HL-60 (cell line): ENCODE measurements at regions not wholly inside any gene's neighbourhood (a gene's known extent, or its start where the extent isn't known, plus 50 kb on each side); places are given as distances from the start of the nearest gene placed in this dataset.

Source experiments
- DNase-seq, 2 experiments: peaks; one replicate each; pipeline ENCODE4 v3.0.0-alpha.2; 2010 to 2020; ENCODE audit warnings: low read depth in 1 of 2, low spot score in 1 of 2
- H3K27ac ChIP-seq: fragments of 250-450 bp; sonication (Bioruptor Pico); replicated peaks from 2 replicates; pipeline ENCODE4 v1.5.1; 2020; ENCODE audit warnings: mild to moderate bottlenecking, moderate library complexity
- H3K27me3 ChIP-seq: fragments of 250-450 bp; sonication (Bioruptor Pico); 2 replicates; pipeline ENCODE4 v1.5.1; 2021; ENCODE audit warnings: mild to moderate bottlenecking, moderate library complexity; ENCODE audit not compliant: insufficient read depth, poor library complexity, severe bottlenecking
- H3K4me3 ChIP-seq: replicated peaks from 2 replicates; pipeline ENCODE4 v1.5.1; 2011; ENCODE audit warnings: mild to moderate bottlenecking, control low read depth, low read length; ENCODE audit not compliant: insufficient read depth
- GABPA ChIP-seq: IDR thresholded peaks from 2 replicates; pipeline ENCODE4 v1.6.1; 2012; ENCODE audit warnings: low read depth
- POLR2AphosphoS5 ChIP-seq: IDR thresholded peaks from 2 replicates; pipeline ENCODE4 v1.6.1; 2012; ENCODE audit warnings: low read depth
- SPI1 ChIP-seq: IDR thresholded peaks from 2 replicates; pipeline ENCODE4 v1.6.1; 2012; ENCODE audit warnings: low read depth, mild to moderate bottlenecking, borderline replicate concordance
- TF ChIP-seq, protein P1 (sequence below): IDR thresholded peaks from one replicate; pipeline ENCODE4 v1.5.1; 2011; ENCODE audit warnings: low read length, control low read depth, inconsistent platforms; ENCODE audit not compliant: insufficient read depth
- TF ChIP-seq, protein P2 (sequence below): IDR thresholded peaks from 2 replicates; pipeline ENCODE4 v1.6.1; 2012; ENCODE audit warnings: low read depth; ENCODE audit not compliant: insufficient replicate concordance

DNA sequence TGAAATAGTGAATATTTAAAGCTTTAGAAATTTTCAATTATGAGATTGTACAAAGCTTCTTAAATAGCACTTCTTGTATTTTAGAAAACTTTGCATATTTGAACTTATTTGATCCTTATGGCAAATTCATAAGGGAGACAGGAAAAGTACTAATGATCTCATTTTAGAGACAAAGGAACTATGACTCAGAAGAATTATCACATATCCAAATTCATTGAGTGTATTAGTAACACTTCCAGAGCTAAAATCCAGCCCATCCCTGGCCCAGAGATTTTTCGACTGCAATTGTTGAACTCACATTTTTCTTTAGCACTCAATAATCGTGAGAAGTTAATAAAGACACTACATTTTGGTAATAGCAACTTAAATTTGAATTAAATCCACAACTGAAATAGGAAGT lies 704.3 kb downstream of the EPM2A start:
- no peaks in the 10 kb centered on the region for H3K27me3 ChIP-seq
- DNase-seq, result no peak
- TF ChIP-seq GABPA (no peak), POLR2AphosphoS5 (no peak), SPI1 (no peak)
- TF ChIP-seq, protein P1, sequence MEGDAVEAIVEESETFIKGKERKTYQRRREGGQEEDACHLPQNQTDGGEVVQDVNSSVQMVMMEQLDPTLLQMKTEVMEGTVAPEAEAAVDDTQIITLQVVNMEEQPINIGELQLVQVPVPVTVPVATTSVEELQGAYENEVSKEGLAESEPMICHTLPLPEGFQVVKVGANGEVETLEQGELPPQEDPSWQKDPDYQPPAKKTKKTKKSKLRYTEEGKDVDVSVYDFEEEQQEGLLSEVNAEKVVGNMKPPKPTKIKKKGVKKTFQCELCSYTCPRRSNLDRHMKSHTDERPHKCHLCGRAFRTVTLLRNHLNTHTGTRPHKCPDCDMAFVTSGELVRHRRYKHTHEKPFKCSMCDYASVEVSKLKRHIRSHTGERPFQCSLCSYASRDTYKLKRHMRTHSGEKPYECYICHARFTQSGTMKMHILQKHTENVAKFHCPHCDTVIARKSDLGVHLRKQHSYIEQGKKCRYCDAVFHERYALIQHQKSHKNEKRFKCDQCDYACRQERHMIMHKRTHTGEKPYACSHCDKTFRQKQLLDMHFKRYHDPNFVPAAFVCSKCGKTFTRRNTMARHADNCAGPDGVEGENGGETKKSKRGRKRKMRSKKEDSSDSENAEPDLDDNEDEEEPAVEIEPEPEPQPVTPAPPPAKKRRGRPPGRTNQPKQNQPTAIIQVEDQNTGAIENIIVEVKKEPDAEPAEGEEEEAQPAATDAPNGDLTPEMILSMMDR, result no peak
- H3K4me3 ChIP-seq, result no peak overlapping the region
- no peak overlapping the region for H3K27ac ChIP-seq

GRCh38 chr6:145031962-145032361 lies 703.4 kb downstream of the EPM2A start:
- H3K27me3 ChIP-seq, result no peaks in the 10 kb centered on the region
- TF ChIP-seq, protein P2, sequence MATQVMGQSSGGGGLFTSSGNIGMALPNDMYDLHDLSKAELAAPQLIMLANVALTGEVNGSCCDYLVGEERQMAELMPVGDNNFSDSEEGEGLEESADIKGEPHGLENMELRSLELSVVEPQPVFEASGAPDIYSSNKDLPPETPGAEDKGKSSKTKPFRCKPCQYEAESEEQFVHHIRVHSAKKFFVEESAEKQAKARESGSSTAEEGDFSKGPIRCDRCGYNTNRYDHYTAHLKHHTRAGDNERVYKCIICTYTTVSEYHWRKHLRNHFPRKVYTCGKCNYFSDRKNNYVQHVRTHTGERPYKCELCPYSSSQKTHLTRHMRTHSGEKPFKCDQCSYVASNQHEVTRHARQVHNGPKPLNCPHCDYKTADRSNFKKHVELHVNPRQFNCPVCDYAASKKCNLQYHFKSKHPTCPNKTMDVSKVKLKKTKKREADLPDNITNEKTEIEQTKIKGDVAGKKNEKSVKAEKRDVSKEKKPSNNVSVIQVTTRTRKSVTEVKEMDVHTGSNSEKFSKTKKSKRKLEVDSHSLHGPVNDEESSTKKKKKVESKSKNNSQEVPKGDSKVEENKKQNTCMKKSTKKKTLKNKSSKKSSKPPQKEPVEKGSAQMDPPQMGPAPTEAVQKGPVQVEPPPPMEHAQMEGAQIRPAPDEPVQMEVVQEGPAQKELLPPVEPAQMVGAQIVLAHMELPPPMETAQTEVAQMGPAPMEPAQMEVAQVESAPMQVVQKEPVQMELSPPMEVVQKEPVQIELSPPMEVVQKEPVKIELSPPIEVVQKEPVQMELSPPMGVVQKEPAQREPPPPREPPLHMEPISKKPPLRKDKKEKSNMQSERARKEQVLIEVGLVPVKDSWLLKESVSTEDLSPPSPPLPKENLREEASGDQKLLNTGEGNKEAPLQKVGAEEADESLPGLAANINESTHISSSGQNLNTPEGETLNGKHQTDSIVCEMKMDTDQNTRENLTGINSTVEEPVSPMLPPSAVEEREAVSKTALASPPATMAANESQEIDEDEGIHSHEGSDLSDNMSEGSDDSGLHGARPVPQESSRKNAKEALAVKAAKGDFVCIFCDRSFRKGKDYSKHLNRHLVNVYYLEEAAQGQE, result no peak
- no peak for TF ChIP-seq GABPA
- TF ChIP-seq, protein P1, result no peak
- no peak for TF ChIP-seq SPI1
- no peak for TF ChIP-seq POLR2AphosphoS5
- H3K4me3 ChIP-seq, result no peak overlapping the region
- no peak overlapping the region for H3K27ac ChIP-seq
- DNase-seq, result no peak

- no peaks in the 10 kb centered on the region for H3K27me3 ChIP-seq
- H3K27ac ChIP-seq, result no peak overlapping the region
- TF ChIP-seq GABPA (no peak), SPI1 (no peak), POLR2AphosphoS5 (no peak)
- TF ChIP-seq, protein P1, result no peak
- TF ChIP-seq, protein P2, result no peak
- no peak for DNase-seq
- H3K4me3 ChIP-seq, result no peak overlapping the region
These were observed 702.7 kb downstream of the EPM2A start for GRCh38 chr6:145032562-145033145.

DNA sequence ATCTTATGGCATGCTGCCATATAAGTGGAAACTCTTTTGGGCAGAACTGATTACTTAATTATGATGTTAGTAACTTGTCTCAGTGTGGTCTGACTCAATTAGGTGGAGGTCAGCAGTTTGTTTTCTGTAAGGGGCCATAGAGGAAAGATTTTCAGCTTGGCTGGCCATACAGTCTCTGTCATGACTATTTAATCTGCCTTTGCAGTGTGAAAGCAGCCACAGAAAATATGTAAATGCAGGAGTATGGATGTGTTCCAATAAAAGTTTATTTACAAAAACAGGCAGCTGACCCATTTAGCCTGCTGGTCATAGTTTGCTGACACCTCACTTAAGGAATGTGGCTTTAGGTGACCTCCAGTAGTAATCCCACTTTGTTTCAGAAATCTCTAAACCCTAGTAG lies 700.7 kb downstream of the EPM2A start:
- no peak overlapping the region for H3K27ac ChIP-seq
- H3K27me3 ChIP-seq, result no peaks in the 10 kb centered on the region
- no peak for DNase-seq
- no peak for TF ChIP-seq SPI1
- H3K4me3 ChIP-seq, result no peak overlapping the region
